ENCODE measurements at regions not wholly inside any gene's neighbourhood (a gene's known extent, or its start where the extent isn't known, plus 50 kb on each side); places are given as distances from the start of the nearest gene placed in this dataset.
"Not testable (repeated sequence)": the region's sequence is repeated elsewhere in the genome, so short reads cannot be mapped to it uniquely, and the experiment has no call there.

GRCh38 chr2:65749545-65749944, 317.1 kb upstream of the SPRED2 start:
- Mint-ChIP-seq H3K27ac (no peak overlapping the region), H3K36me3 (no peaks in the 10 kb centered on the region), H3K27me3 (peaks cover 7 to 13% (median 12%) of the 10 kb centered on the region in 3 donors), H3K4me1 (no peaks in the 10 kb centered on the region), H3K9me3 (peaks cover 0 to 9% (median 3%) of the 10 kb centered on the region in 7 donors), H3K4me3 (no peak overlapping the region)
- DNase-seq (no peak), ATAC-seq (ENCODE audit: low read depth in 2 of 2) (no peak)

- not testable (repeated sequence) for DNase-seq; H3K4me1 Mint-ChIP-seq; H3K36me3 Mint-ChIP-seq; H3K9me3 Mint-ChIP-seq; H3K27ac Mint-ChIP-seq; H3K4me3 Mint-ChIP-seq; ATAC-seq (ENCODE audit: low read depth in 2 of 2)
- H3K27me3 Mint-ChIP-seq: peaks cover 14 to 18% (median 17%) of the 10 kb centered on the region in 3 donors
Observed at GRCh38 chr2:65747875-65748274, 315.5 kb upstream of the SPRED2 start.

DNA sequence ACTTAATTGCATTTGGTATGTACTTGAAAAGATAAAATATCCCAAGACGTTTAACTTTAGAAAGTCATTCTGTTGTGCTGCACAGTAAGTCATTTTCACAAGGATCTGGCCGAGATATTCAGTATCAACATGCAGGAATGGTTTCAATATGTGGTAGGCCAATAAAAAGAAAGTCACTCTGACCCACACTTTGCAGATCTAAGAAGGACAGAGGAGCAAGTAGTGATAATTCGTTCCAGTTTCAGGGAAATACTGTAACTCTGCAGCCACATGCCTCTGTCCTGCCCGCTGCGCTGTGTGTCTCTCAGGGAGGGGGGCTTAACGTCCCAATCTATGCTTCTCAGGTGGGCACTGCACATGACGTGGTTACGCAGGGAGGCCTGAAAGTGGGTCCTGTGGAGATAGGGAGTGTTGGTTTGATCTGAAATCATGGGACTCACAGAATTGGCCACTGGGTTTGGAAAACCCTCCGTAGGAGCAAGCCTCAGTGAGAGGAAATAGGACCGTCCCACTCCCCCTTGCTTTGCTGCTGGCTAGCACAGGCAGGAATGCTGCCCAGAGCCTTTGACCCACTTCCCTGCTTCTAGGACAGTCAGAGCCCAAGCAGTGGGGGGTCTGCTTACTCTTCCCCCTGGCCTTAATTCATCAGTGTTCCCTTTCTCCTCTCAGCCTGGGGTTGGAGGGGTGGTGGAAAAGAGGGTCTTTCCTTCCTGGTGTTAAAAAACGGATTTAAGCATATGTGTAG, 314.7 kb upstream of the SPRED2 start:
- H3K27me3 Mint-ChIP-seq: peaks cover 21 to 24% (median 22%) of the 10 kb centered on the region in 3 donors
- no peaks in the 10 kb centered on the region for H3K36me3 Mint-ChIP-seq
- no peaks in the 10 kb centered on the region for H3K4me1 Mint-ChIP-seq
- no peak for ATAC-seq (ENCODE audit: low read depth in 2 of 2)
- H3K27ac Mint-ChIP-seq: no peak overlapping the region
- H3K9me3 Mint-ChIP-seq: peaks cover 0 to 9% (median 0%) of the 10 kb centered on the region in 7 donors
- H3K4me3 Mint-ChIP-seq: no peak overlapping the region
- no peak for DNase-seq

DNA sequence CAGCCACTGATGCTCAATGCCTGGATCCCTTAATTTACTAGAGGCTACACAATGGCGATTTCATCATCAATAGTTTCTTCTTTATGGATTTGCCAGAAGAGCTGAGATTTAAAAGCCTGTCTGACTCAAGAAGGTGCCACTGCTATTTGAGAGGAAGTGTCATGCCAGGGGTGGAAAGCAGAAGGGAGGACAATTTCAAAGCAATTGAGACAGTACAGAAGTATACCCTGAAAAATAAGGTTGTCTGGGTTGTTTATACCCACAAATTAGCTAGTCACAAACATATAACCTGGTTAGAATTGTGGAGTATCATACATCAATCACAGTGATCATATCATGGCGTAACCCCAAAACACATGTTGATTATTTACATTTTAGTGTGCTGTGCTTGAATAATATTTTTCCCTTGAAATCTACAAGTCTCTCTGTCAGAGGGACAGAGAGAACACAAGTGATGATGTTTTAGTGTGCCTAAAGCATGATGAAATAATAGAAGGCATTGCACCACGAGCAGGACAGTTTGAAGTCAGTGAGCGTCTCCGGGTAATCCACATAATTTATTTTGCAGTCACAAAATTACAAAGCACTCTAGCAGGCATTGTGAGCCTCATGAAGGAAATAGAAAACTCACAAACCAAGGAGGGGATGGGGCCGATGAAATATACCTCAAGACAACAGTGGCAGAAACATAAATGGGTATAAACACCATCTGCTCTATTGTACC, 312.2 kb upstream of the SPRED2 start:
- Mint-ChIP-seq H3K27ac (no peak overlapping the region), H3K36me3 (peaks cover 0 to 7% of the 10 kb centered on the region in 2 donors), H3K9me3 (peaks cover 0 to 16% (median 4%) of the 10 kb centered on the region in 7 donors), H3K4me3 (no peak overlapping the region), H3K27me3 (peaks cover 36 to 40% (median 38%) of the 10 kb centered on the region in 3 donors), H3K4me1 (no peaks in the 10 kb centered on the region)
- ATAC-seq (ENCODE audit: low read depth in 2 of 2) (no peak), DNase-seq (no peak)

GRCh38 chr2:65742977-65743376, 310.6 kb upstream of the SPRED2 start:
- Mint-ChIP-seq H3K4me1 (no peaks in the 10 kb centered on the region), H3K27ac (no peak overlapping the region), H3K27me3 (peaks cover 36 to 40% (median 38%) of the 10 kb centered on the region in 3 donors), H3K36me3 (peaks cover 0 to 7% of the 10 kb centered on the region in 2 donors), H3K9me3 (peaks cover 0 to 9% (median 2%) of the 10 kb centered on the region in 7 donors), H3K4me3 (no peak overlapping the region)
- DNase-seq: no peak
- no peak for ATAC-seq (ENCODE audit: low read depth in 2 of 2)

DNA sequence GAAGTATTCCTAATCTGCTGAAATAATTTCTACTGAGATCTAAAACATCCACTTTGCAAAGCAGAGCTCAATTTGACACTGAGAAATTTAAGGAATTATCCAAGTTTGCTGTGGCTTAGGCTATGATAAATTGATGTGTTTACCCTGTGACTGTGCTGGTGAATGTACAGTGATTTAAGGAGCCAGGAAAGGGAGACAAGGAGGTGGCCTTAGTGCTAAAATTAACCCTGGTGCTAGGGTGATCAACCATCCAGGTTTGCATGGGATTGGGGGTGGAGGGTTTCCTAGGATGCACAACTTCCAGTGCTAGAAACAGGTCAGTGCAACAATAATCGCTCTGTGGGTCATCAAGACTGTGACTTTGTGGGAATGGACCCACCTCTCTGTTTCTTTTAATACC, 307.5 kb upstream of the SPRED2 start:
- Mint-ChIP-seq H3K9me3 (peaks cover 0 to 10% (median 4%) of the 10 kb centered on the region in 7 donors), H3K27ac (no peak overlapping the region), H3K27me3 (peaks cover 37 to 51% (median 45%) of the 10 kb centered on the region in 3 donors), H3K36me3 (peaks cover 4 to 7% of the 10 kb centered on the region in 2 donors), H3K4me3 (no peak overlapping the region), H3K4me1 (peaks cover 0 to 4% (median 0%) of the 10 kb centered on the region in 3 donors)
- ATAC-seq (ENCODE audit: low read depth in 2 of 2) (no peak), DNase-seq (no peak)

GRCh38 chr2:65737452-65738011, 305.1 kb upstream of the SPRED2 start:
- H3K36me3 Mint-ChIP-seq: peaks cover 4 to 7% of the 10 kb centered on the region in 2 donors
- no peak overlapping the region for H3K27ac Mint-ChIP-seq
- peaks cover 0 to 4% (median 0%) of the 10 kb centered on the region in 3 donors for H3K4me1 Mint-ChIP-seq
- DNase-seq: no peak
- ATAC-seq (ENCODE audit: low read depth in 2 of 2): no peak
- H3K27me3 Mint-ChIP-seq: peaks cover 29 to 51% (median 48%) of the 10 kb centered on the region in 3 donors
- H3K9me3 Mint-ChIP-seq: peaks cover 3 to 16% (median 6%) of the 10 kb centered on the region in 7 donors
- no peak overlapping the region for H3K4me3 Mint-ChIP-seq

DNA sequence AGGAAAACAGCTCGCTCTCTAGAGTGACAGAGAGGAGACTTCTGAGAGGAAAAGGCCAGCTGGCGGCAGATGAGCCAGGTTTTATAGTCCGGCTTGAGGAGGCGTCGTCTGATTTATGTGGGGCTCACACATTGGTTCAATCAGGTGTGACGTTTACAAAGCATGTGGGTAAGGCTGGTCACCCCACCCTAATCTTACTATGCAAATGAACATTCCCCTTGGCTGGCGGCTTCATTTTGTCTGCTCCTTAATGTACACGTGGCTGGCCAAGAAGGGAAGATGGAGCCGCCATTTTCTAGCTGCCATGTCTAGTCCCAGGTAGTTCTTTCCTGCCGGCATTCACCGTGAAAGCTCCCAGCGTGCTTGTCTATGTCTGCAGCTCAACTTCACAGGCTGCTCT, 299.1 kb upstream of the SPRED2 start:
- no peak overlapping the region for H3K27ac Mint-ChIP-seq
- ATAC-seq (ENCODE audit: low read depth in 2 of 2) (no peak), DNase-seq (no peak)
- no peaks in the 10 kb centered on the region for H3K4me1 Mint-ChIP-seq
- peaks cover 16 to 43% (median 26%) of the 10 kb centered on the region in 3 donors for H3K27me3 Mint-ChIP-seq
- no peaks in the 10 kb centered on the region for H3K36me3 Mint-ChIP-seq
- peaks cover 0 to 18% (median 7%) of the 10 kb centered on the region in 7 donors for H3K9me3 Mint-ChIP-seq
- no peak overlapping the region for H3K4me3 Mint-ChIP-seq

- no peak for ATAC-seq (ENCODE audit: low read depth in 2 of 2)
- Mint-ChIP-seq H3K4me1 (no peaks in the 10 kb centered on the region), H3K36me3 (peaks cover 0 to 6% of the 10 kb centered on the region in 2 donors), H3K4me3 (no peak overlapping the region), H3K27ac (peak overlapping the region in 1 of 6 donors; percentile 29), H3K9me3 (peaks cover 0 to 22% (median 12%) of the 10 kb centered on the region in 7 donors), H3K27me3 (peaks cover 13 to 38% (median 19%) of the 10 kb centered on the region in 3 donors)
- DNase-seq: no peak
Observed at GRCh38 chr2:65730186-65730585, 297.8 kb upstream of the SPRED2 start.

- Mint-ChIP-seq H3K9me3 (peaks cover 0 to 22% (median 11%) of the 10 kb centered on the region in 7 donors), H3K36me3 (peaks cover 0 to 6% of the 10 kb centered on the region in 2 donors), H3K27me3 (peaks cover 4 to 31% (median 17%) of the 10 kb centered on the region in 3 donors), H3K4me1 (no peaks in the 10 kb centered on the region), H3K27ac (no peak overlapping the region), H3K4me3 (no peak overlapping the region)
- no peak for ATAC-seq (ENCODE audit: low read depth in 2 of 2)
- no peak for DNase-seq
Observed at GRCh38 chr2:65729246-65729645, 296.8 kb upstream of the SPRED2 start.

- Mint-ChIP-seq H3K27me3 (peaks cover 0 to 29% (median 15%) of the 10 kb centered on the region in 3 donors), H3K27ac (no peak overlapping the region), H3K36me3 (peaks cover 0 to 6% of the 10 kb centered on the region in 2 donors), H3K4me3 (no peak overlapping the region), H3K4me1 (no peaks in the 10 kb centered on the region), H3K9me3 (peaks cover 0 to 20% (median 10%) of the 10 kb centered on the region in 7 donors)
- ATAC-seq (ENCODE audit: low read depth in 2 of 2) (no peak), DNase-seq (no peak)
Observed at GRCh38 chr2:65728477-65729180, 296.2 kb upstream of the SPRED2 start.

GRCh38 chr2:65727816-65728215, 295.4 kb upstream of the SPRED2 start:
- no peak for DNase-seq
- no peaks in the 10 kb centered on the region for H3K4me1 Mint-ChIP-seq
- peaks cover 0 to 33% (median 20%) of the 10 kb centered on the region in 3 donors for H3K27me3 Mint-ChIP-seq
- ATAC-seq (ENCODE audit: low read depth in 2 of 2): no peak
- no peak overlapping the region for H3K4me3 Mint-ChIP-seq
- no peak overlapping the region for H3K27ac Mint-ChIP-seq
- peaks cover 0 to 16% (median 9%) of the 10 kb centered on the region in 7 donors for H3K9me3 Mint-ChIP-seq
- H3K36me3 Mint-ChIP-seq: peaks cover 0 to 6% of the 10 kb centered on the region in 2 donors

DNA sequence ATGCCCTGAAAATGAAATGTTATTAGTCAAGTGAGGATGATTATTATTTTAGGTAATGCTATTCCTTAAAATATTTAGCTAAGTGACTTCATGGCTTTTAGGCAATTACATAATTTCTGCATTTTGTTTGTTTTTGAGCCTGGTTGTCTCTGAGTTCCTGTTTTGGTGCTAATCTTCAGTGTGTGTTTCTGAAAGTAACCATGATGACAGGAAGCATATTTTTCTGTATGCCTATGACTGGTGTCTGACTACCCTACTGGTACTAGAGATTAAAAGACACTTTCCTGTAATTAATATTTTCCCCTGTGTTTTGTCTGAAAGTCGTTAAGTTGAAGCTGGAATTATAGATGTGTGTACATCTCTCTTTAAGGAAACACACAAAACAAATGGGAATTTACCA, 295.0 kb upstream of the SPRED2 start:
- no peak overlapping the region for H3K27ac Mint-ChIP-seq
- no peak for ATAC-seq (ENCODE audit: low read depth in 2 of 2)
- H3K9me3 Mint-ChIP-seq: peaks cover 0 to 16% (median 9%) of the 10 kb centered on the region in 7 donors
- H3K27me3 Mint-ChIP-seq: peaks cover 4 to 29% (median 25%) of the 10 kb centered on the region in 3 donors
- H3K4me1 Mint-ChIP-seq: no peaks in the 10 kb centered on the region
- H3K36me3 Mint-ChIP-seq: peaks cover 0 to 6% of the 10 kb centered on the region in 2 donors
- no peak for DNase-seq
- H3K4me3 Mint-ChIP-seq: no peak overlapping the region

All from naive B cell (primary cell).